ENCODE measurements at regions not wholly inside any gene's neighbourhood (a gene's known extent, or its start where the extent isn't known, plus 50 kb on each side); places are given as distances from the start of the nearest gene placed in this dataset.

DNA sequence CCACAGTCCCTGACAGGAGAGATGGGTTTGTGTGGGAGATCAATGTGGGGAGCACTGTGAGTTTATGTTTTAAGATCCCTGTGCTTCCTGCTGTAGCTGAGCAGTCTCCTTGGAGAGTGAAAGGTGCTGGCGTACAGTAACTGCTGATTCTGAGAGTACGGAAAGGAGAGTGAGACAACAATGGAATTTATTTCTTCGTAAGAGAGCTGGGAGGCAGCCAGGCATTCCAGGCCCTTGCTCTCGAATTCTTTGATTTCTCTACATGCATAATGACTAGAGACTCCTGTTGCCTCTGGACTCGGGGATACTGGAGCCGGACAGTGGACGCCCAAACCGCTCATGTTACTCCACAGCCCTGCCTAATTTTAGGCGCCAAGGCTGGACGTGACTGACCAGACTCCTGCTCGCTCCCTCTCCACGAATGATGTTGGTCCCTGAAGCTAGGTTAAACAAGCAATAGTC is 131.0 kb upstream of the PHACTR1 start:
- H3K9me2 ChIP-seq (ENCODE audit: insufficient read depth, low read length) = no peaks in the 10 kb centered on the region
- no peak overlapping the region for H2AFZ ChIP-seq (ENCODE audit: low read depth, low read length)
- H3K79me2 ChIP-seq (replicated peaks; ENCODE audit: insufficient read depth, low read length) = no peaks in the 10 kb centered on the region
- H4K20me1 ChIP-seq (ENCODE audit: insufficient read depth) = no peaks in the 10 kb centered on the region
- no peak overlapping the region for H3K27ac ChIP-seq (ENCODE audit: low read length)
- no peaks in the 10 kb centered on the region for H3F3A ChIP-seq (ENCODE audit: insufficient read depth, low read length, poor library complexity, severe bottlenecking)
- no peaks in the 10 kb centered on the region for H3K27me3 ChIP-seq (ENCODE audit: insufficient read depth, low read depth, low read length)
- no peak overlapping the region for H3K4me3 ChIP-seq (ENCODE audit: low read length)
- no peak overlapping the region for H3K4me2 ChIP-seq (ENCODE audit: low read length)
- H3K9me3 ChIP-seq (ENCODE audit: low read length) = no peaks in the 10 kb centered on the region
- H3K9ac ChIP-seq (ENCODE audit: low read length) = no peak overlapping the region
- no peaks in the 10 kb centered on the region for H3K36me3 ChIP-seq (ENCODE audit: insufficient read depth, low read length)
- TF ChIP-seq EP300 (conservative IDR thresholded peaks at IDR 0.05; ENCODE audit: poor library complexity, severe bottlenecking) (no peak), POLR2AphosphoS5 (IDR thresholded peaks at IDR 0.05) (no peak), SMC3 (conservative IDR thresholded peaks at IDR 0.05; ENCODE audit: poor library complexity) (no peak), EZH2 (IDR thresholded peaks at IDR 0.05; ENCODE audit: borderline replicate concordance, insufficient read depth, low read length, poor library complexity, severe bottlenecking) (no peak)
- TF ChIP-seq, protein P1, sequence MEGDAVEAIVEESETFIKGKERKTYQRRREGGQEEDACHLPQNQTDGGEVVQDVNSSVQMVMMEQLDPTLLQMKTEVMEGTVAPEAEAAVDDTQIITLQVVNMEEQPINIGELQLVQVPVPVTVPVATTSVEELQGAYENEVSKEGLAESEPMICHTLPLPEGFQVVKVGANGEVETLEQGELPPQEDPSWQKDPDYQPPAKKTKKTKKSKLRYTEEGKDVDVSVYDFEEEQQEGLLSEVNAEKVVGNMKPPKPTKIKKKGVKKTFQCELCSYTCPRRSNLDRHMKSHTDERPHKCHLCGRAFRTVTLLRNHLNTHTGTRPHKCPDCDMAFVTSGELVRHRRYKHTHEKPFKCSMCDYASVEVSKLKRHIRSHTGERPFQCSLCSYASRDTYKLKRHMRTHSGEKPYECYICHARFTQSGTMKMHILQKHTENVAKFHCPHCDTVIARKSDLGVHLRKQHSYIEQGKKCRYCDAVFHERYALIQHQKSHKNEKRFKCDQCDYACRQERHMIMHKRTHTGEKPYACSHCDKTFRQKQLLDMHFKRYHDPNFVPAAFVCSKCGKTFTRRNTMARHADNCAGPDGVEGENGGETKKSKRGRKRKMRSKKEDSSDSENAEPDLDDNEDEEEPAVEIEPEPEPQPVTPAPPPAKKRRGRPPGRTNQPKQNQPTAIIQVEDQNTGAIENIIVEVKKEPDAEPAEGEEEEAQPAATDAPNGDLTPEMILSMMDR (IDR thresholded peaks at IDR 0.05; ENCODE audit: poor library complexity, severe bottlenecking) = no peak

DNA sequence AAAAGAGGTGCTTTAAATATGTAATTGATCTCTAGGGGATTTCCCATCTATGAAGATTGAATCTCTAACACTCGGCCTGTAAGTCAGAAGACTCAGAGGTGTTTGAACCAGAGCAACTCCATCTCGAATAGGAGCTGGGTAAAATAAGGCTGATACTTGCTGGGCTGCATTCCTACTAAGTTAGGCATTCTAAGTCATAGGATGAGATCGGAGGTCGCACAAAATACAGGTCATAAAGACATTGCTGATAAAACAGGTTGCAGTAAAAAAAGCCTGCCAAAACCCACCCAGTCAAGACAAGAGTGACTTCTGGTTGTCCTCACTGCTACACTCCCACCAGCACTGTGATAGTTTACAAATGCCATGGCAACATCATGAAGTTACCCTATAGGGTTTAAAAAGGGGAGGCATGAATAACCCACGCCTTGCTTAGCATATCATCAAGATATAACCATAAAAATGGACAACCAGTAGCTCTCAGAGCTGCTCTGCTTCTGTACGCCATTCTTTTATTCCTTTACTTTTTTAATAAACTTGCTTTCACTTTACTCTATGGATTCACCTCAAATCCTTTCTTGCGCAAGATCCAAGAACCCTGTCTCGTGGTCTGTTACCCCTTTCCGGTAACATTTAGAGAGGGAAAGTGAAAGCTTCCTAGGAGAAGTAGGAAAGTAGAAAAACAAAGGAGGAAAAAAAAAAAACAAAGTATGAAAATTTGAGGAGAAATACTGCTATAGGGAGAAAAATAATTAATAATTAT is 129.7 kb upstream of the PHACTR1 start:
- Histone ChIP-seq H3K36me3 (ENCODE audit: insufficient read depth, low read length) (no peaks in the 10 kb centered on the region), H3K4me3 (ENCODE audit: low read length) (no peak overlapping the region), H3K9me3 (ENCODE audit: low read length) (no peaks in the 10 kb centered on the region), H3K9ac (ENCODE audit: low read length) (no peak overlapping the region), H2AFZ (ENCODE audit: low read depth, low read length) (no peak overlapping the region), H3K79me2 (replicated peaks; ENCODE audit: insufficient read depth, low read length) (no peaks in the 10 kb centered on the region), H3K27me3 (ENCODE audit: insufficient read depth, low read depth, low read length) (no peaks in the 10 kb centered on the region), H4K20me1 (ENCODE audit: insufficient read depth) (no peaks in the 10 kb centered on the region), H3K4me2 (ENCODE audit: low read length) (no peak overlapping the region), H3K9me2 (ENCODE audit: insufficient read depth, low read length) (no peaks in the 10 kb centered on the region), H3K27ac (ENCODE audit: low read length) (no peak overlapping the region), H3F3A (ENCODE audit: insufficient read depth, low read length, poor library complexity, severe bottlenecking) (no peaks in the 10 kb centered on the region)
- TF ChIP-seq EP300 (conservative IDR thresholded peaks at IDR 0.05; ENCODE audit: poor library complexity, severe bottlenecking) = no peak
- TF ChIP-seq EZH2 (IDR thresholded peaks at IDR 0.05; ENCODE audit: borderline replicate concordance, insufficient read depth, low read length, poor library complexity, severe bottlenecking) = no peak
- TF ChIP-seq RAD21 (conservative IDR thresholded peaks at IDR 0.05) = no peak
- TF ChIP-seq SMC3 (conservative IDR thresholded peaks at IDR 0.05; ENCODE audit: poor library complexity) = no peak
- TF ChIP-seq, protein P1 (IDR thresholded peaks at IDR 0.05; ENCODE audit: poor library complexity, severe bottlenecking) = no peak
- TF ChIP-seq TAF1 (IDR thresholded peaks at IDR 0.05; ENCODE audit: low read depth) = no peak
- no peak for TF ChIP-seq POLR2AphosphoS5 (IDR thresholded peaks at IDR 0.05)
- TF ChIP-seq, protein P2, sequence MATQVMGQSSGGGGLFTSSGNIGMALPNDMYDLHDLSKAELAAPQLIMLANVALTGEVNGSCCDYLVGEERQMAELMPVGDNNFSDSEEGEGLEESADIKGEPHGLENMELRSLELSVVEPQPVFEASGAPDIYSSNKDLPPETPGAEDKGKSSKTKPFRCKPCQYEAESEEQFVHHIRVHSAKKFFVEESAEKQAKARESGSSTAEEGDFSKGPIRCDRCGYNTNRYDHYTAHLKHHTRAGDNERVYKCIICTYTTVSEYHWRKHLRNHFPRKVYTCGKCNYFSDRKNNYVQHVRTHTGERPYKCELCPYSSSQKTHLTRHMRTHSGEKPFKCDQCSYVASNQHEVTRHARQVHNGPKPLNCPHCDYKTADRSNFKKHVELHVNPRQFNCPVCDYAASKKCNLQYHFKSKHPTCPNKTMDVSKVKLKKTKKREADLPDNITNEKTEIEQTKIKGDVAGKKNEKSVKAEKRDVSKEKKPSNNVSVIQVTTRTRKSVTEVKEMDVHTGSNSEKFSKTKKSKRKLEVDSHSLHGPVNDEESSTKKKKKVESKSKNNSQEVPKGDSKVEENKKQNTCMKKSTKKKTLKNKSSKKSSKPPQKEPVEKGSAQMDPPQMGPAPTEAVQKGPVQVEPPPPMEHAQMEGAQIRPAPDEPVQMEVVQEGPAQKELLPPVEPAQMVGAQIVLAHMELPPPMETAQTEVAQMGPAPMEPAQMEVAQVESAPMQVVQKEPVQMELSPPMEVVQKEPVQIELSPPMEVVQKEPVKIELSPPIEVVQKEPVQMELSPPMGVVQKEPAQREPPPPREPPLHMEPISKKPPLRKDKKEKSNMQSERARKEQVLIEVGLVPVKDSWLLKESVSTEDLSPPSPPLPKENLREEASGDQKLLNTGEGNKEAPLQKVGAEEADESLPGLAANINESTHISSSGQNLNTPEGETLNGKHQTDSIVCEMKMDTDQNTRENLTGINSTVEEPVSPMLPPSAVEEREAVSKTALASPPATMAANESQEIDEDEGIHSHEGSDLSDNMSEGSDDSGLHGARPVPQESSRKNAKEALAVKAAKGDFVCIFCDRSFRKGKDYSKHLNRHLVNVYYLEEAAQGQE (IDR thresholded peaks at IDR 0.05; ENCODE audit: borderline replicate concordance) = no peak
- no peak for TF ChIP-seq MXI1 (conservative IDR thresholded peaks at IDR 0.05; ENCODE audit: poor library complexity, severe bottlenecking)
